CMK (cell line): ENCODE measurements at regions not wholly inside any gene's neighbourhood (a gene's known extent, or its start where the extent isn't known, plus 50 kb on each side); places are given as distances from the start of the nearest gene placed in this dataset.

Source experiments
- DNase-seq: peaks from one replicate; pipeline ENCODE4 v3.0.0-alpha.2; 2010; ENCODE audit warnings: low read depth

GRCh38 chr2:2570871-2571270 is 239.8 kb upstream of the MYT1L start:
- DNase-seq, result no peak

- DNase-seq, result no peak
Measured at GRCh38 chr2:2570360-2570759, 239.3 kb upstream of the MYT1L start.

GRCh38 chr2:2569836-2570235 is 238.8 kb upstream of the MYT1L start:
- DNase-seq, result no peak

- DNase-seq, result no peak
Measured at GRCh38 chr2:2569306-2569705, 238.2 kb upstream of the MYT1L start.

- no peak for DNase-seq
Measured at GRCh38 chr2:2568411-2568810, 237.3 kb upstream of the MYT1L start.

GRCh38 chr2:2567776-2568175 is 236.7 kb upstream of the MYT1L start:
- no peak for DNase-seq

GRCh38 chr2:2566396-2567323 is 235.6 kb upstream of the MYT1L start:
- no peak for DNase-seq

- DNase-seq, result no peak
Measured at GRCh38 chr2:2565671-2566070, 234.6 kb upstream of the MYT1L start.

- DNase-seq, result no peak
Measured at GRCh38 chr2:2564300-2565078, 233.4 kb upstream of the MYT1L start.

GRCh38 chr2:2563309-2563860 is 232.3 kb upstream of the MYT1L start:
- no peak for DNase-seq

- DNase-seq, result no peak
Measured at GRCh38 chr2:2562867-2563266, 231.8 kb upstream of the MYT1L start.

- no peak for DNase-seq
Measured at GRCh38 chr2:2561346-2562095, 230.4 kb upstream of the MYT1L start.

GRCh38 chr2:2560374-2561015 is 229.4 kb upstream of the MYT1L start:
- no peak for DNase-seq

GRCh38 chr2:2558476-2558875 is 227.4 kb upstream of the MYT1L start:
- no peak for DNase-seq

GRCh38 chr2:2557475-2557874 is 226.4 kb upstream of the MYT1L start:
- no peak for DNase-seq

- DNase-seq, result no peak
Measured at GRCh38 chr2:2550856-2551255, 219.8 kb upstream of the MYT1L start.

GRCh38 chr2:2547911-2548310 is 216.8 kb upstream of the MYT1L start:
- no peak for DNase-seq

GRCh38 chr2:2547451-2547850 is 216.4 kb upstream of the MYT1L start:
- no peak for DNase-seq

- no peak for DNase-seq
Measured at GRCh38 chr2:2546046-2546445, 215.0 kb upstream of the MYT1L start.

- DNase-seq, result no peak
Measured at GRCh38 chr2:2542966-2543611, 212.0 kb upstream of the MYT1L start.

- DNase-seq, result no peak
Measured at GRCh38 chr2:2542316-2542715, 211.2 kb upstream of the MYT1L start.
